Right hindlimb (tissue), 1 donor: ENCODE measurements at regions not wholly inside any gene's neighbourhood (a gene's known extent, or its start where the extent isn't known, plus 50 kb on each side); places are given as distances from the start of the nearest gene placed in this dataset.
A peak's percentile ranks its signal among the peaks of the same experiment; 100 is the strongest.
"Not testable (repeated sequence)": the region's sequence is repeated elsewhere in the genome, so short reads cannot be mapped to it uniquely, and the experiment has no call there.

Source experiments
- DNase-seq: peaks from one replicate; pipeline ENCODE4 v3.0.0-alpha.2; 2018

DNA sequence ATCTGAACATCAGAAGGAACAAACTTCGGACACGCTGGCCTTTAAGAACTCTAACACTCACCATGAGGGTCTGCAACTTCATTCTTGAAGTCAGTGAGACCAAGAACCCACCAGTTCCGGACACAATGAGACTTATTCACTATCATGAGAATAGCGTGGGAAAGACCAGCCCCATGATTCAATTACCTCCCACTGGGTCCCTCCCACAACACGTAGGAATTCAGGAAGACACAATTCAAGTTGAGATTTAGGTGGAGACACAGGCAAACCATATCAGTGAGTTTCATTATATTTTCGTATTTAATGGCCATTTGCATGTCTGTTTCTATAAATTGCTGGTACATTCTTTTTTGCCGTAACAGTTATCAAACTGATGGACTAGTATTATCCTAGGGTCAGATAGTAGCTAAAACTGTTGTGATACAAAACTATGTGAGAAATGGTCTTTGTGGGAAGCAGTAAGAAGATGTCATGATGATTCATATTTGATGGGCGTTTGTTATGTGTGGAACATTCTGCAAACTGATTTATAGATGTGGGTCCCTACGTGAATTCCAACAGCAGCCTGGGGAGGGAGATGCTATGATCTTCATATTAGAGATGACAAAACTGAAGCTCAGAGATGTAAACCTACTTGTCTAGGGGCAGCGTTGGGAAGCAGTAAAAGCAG, 282.4 kb upstream of the TMEM132C start:
- DNase-seq = no peak

DNA sequence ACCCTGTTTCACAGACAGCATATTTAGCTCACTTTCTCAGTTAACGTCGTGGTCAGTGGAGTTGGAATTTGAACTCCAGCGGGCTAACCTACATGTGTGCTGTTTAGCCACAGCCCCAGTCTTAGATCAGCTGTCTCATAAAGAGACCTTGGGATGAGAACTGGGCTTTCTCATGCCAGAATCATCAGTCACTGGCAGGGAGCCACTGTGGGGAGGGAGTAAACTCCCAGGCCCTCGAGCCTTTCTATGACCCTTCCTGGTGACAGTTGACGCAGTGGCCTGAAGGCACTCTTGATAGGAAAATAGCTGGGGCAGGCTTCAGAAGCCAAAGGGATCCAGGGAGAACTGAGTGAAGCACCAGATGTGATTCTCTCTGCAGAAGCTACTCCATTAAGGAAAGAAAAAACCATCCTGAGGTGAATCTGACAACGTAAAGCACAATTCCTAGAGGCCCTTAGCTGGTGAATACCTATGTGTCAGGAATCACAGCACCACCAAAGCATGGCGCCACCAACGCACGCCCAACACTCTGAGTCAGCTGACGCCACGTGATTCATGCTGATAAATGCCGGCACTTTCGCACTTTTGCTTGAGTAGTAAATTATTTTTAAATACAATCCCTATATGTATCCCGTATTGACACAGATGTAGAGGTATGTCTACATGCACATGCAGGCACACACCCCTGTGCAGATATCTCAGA, 279.6 kb upstream of the TMEM132C start:
- DNase-seq = peak; percentile 28

DNA sequence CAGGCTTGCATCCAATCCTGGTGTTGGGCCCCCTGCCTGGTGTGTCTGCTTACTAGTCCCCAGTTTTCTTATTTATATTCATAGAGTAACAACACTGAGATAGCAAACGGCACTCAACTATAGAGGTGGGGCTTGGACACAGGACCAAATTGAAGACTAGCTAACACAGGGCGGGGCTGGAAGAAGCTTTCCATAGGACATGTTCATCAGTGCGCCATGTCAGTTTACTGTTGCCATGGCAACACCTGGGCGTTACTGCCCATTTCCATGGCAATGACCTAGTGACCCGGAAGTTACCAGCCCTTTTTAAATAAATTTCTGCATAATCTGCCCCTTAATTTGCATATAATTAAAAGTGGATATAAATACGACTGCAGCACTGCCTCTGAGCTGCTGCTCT, 275.5 kb upstream of the TMEM132C start:
- no peak for DNase-seq

- no peak for DNase-seq
Observed at GRCh38 chr12:127998988-127999387, 268.0 kb upstream of the TMEM132C start.

DNA sequence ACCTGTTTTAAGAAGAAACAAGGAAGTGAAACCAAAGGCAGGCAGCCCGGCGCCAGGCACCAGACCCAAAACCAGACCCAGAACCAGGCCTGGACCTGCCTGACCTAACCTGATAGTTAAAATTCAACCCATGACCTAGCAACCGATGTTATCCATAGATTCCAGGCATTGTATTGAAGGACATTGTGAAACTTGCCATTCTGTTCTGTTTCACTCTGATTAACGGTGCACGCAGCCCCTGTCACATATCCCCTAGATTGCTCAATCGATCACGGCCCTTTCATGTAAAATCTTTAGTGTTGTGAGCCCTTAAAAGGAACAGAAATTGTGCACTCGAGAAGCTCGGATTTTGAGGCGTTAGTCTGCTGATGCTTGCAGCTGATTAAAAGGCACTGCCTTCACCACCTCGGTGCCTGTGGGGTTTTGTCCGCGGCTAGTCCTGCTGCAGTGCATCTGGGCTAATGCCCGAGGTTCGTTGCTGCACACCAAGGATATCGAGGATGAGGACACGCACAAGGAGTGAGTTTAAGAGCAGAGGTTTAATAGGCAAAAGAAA, 262.5 kb upstream of the TMEM132C start:
- DNase-seq = no peak

GRCh38 chr12:128007250-128007649, 259.7 kb upstream of the TMEM132C start:
- DNase-seq = no peak

DNA sequence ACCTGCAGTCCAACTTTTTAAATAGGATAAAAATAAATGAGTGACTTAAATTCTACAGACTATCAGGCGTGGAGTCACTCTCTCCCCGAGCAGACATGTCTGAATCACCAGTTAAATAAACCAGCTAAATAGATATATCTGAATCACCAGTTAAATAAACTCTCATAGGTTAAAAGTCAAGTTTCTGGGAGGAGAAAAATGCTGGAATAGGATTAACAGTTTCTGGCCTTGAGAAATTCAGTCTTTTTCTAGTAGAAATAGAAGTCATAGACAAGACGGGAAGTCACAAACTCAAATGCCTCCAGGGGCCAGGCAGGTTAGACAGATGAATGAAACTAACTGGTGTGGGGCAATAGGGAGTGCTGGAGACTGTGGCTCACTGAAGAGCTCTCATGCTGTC, 258.6 kb upstream of the TMEM132C start:
- no peak for DNase-seq

DNA sequence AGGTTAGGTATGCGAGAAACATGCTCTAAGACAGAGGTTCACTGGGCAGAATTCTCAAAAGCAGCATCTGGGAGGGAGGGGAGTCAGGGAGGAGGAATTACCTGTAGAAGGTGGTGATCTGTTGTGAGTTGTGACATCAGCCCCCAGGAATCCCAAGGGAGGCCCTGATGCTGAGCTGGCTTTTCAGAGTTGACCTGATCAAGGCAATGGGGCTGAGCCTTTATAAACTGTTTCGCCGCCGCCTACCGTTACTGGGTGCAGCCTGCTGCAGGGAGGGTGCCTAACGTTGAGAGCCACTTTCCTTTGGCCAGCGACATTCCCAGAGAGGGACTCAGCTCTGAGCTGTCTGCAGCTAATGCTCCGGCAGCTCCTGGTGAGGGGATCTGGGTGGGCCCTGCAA, 257.9 kb upstream of the TMEM132C start:
- DNase-seq = no peak

DNA sequence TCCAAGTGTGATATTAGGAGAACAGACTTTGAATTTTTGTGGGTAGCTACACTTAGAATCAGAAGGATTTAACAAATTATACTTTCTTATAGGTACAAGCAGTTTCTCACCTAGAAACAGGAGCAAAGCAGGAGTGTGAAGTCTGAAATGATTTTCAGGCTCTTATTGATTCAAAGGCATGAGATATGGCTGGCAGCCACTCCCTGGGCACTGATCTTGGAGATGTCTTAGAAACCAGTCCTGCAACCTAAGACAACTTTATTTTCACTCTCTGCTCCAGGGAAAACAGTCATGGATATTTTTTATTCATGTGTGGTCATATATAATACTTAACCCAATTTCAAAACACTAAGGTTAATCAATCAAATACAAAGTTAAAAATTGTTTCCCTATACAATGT, 254.9 kb upstream of the TMEM132C start:
- no peak for DNase-seq

GRCh38 chr12:128015276-128015675, 251.7 kb upstream of the TMEM132C start:
- DNase-seq = no peak

DNA sequence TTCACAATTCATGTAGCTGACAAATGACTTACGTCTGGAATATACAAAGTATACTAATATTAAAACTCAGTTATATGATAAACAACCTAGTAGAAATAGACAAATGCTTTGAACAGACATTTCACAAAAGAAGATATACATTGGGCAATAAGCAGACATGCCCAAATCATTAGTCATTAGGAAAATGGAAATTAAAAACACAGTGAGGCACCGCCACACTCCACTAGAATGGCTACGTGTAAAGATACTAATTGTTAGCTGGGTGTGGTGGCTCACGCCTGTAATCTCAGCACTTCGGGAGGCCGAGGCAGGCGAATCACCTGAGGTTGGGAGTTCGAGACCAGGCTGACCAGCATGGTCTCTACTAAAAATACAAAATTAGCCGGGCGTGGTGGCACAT, 248.9 kb upstream of the TMEM132C start:
- DNase-seq = no peak

DNA sequence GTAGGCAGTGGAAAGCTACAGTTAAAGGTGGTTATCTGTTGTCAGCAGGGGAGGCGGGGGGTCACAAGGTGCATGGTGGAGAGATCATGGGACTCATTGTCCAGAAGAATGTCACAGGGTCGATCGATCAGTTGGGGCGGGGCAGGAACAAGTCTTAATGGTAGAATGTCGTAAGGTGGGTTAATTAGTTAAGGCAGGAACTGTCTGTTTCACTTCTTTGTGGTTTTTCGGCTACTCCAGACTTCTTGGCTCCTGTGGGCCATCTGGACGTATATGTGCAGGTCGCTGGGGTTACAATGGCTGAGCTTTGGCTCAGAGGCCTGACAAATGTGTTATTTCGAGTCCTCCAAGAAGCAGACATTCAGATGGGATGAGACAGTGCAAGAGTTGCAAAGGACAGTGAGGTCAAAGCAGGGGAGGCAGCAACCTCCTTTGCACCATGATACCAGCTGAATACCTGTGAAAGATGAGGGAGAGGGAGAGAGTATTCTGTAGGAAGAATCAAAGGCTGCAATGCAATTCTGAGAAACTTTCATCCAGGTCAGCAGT, 246.9 kb upstream of the TMEM132C start:
- no peak for DNase-seq

DNA sequence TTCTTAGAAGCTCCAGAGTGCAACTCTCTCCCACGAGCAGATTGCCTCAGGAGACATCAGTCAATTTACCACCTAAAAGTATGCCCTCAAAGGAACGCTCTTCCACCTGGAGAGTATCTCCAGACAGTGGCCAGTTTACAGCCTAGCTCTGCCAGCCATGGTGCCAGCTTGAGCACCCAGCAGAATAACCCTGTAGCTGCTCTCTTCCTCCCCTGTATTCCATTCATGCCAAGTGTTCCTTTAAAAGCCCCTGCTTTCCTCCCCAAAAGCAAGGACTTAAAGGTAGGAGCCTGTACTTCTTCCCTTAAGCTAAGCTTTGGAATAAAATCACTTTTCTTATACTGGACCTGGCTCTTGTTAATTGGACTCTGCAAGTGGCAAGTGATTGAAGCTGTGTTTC, 245.4 kb upstream of the TMEM132C start:
- no peak for DNase-seq

DNA sequence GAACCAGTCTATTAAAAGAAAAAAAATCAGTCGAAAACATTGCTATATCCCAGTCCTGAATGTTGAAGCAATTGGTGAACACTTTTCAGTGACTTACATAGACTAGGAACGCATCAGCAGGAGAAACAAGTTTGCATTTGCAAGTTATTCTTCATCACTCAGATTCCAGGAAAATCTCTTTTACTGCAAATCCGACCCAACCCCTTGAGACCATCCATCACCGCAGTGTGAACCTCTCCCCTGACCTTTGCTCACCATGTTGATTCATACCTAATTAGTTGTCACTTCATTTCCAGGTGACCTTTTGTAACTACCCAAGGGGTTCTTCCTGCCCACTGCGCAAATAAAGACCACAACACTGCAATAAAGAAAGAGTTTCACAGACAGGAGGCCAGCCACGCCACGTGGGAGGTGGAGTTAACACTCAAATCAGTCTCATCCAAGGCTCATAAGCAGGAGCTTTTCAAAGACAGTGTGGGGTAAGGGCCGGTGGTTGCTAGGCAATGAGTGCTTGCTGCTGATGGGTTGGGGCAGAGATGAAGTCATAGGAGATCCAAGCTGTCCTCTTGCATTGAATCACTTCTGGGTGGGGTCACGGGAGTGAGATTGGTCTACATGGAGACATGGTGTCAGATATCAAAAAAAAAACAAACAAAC, 241.3 kb upstream of the TMEM132C start:
- DNase-seq = no peak

- no peak for DNase-seq
Observed at GRCh38 chr12:128026696-128027574, 240.0 kb upstream of the TMEM132C start.

- no peak for DNase-seq
Observed at GRCh38 chr12:128033473-128033872, 233.5 kb upstream of the TMEM132C start.

- no peak for DNase-seq
Observed at GRCh38 chr12:128040971-128041370, 226.0 kb upstream of the TMEM132C start.

DNA sequence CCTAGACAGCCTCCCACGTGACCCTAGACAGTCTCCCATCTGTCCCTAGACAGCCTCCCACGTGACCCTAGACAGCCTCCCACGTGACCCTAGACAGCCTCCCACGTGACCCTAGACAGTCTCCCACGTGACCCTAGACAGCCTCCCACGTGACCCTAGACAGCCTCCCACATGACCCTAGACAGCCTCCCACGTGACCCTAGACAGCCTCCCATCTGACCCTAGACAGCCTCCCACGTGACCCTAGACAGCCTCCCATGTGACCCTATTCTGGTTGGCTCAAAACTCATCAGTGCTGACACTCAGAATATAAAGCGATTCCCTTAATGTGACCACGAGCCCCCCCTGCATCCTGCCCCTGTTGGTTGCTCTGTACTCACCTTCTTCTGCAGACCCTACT, 224.7 kb upstream of the TMEM132C start:
- not testable (repeated sequence) for DNase-seq

DNA sequence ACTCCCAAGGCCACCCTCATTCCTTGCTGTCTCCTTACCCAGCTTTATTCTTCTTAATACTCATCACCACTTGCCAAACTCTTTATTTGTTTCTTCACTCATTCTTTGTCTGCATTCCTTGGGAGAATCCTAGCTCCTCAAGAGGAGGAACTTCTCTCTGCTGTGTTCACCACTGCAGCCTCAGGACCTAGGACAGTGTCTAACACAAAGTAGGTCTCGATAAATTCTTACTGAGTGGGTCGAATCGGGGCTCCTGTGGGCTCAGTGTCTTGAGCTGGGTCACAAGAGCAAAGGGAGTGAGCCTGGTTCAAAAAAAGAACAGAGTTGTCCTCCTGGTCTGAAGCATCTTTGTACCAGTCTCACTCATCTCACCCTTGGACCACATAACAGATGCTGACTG, 224.1 kb upstream of the TMEM132C start:
- no peak for DNase-seq

GRCh38 chr12:128043317-128043716, 223.7 kb upstream of the TMEM132C start:
- DNase-seq = no peak

- no peak for DNase-seq
Observed at GRCh38 chr12:128047266-128048060, 219.5 kb upstream of the TMEM132C start.

GRCh38 chr12:128052331-128052730, 214.6 kb upstream of the TMEM132C start:
- DNase-seq = no peak
